HS-27A (cell line): ENCODE measurements at regions not wholly inside any gene's neighbourhood (a gene's known extent, or its start where the extent isn't known, plus 50 kb on each side); places are given as distances from the start of the nearest gene placed in this dataset.

Experiments
- DNase-seq: peaks from one replicate; pipeline ENCODE4 v3.0.0-alpha.2; 2012; ENCODE audit warnings: low read depth, missing footprints

GRCh38 chr16:79833559-79833958 lies 233.0 kb upstream of the MAF start:
- no peak for DNase-seq

- no peak for DNase-seq
These were observed 226.4 kb upstream of the MAF start for GRCh38 chr16:79826732-79827475.

GRCh38 chr16:79825002-79825401 lies 224.5 kb upstream of the MAF start:
- no peak for DNase-seq

- DNase-seq, result no peak
These were observed 223.1 kb upstream of the MAF start for GRCh38 chr16:79823639-79824038.

- no peak for DNase-seq
These were observed 221.4 kb upstream of the MAF start for GRCh38 chr16:79821911-79822310.

GRCh38 chr16:79816081-79816497 lies 215.6 kb upstream of the MAF start:
- DNase-seq, result no peak

GRCh38 chr16:79815049-79815448 lies 214.5 kb upstream of the MAF start:
- no peak for DNase-seq

- no peak for DNase-seq
These were observed 213.6 kb upstream of the MAF start for GRCh38 chr16:79814124-79814523.

GRCh38 chr16:79811541-79811940 lies 211.0 kb upstream of the MAF start:
- no peak for DNase-seq

GRCh38 chr16:79810449-79811189 lies 210.1 kb upstream of the MAF start:
- DNase-seq, result no peak

GRCh38 chr16:79809376-79809775 lies 208.8 kb upstream of the MAF start:
- no peak for DNase-seq

- DNase-seq, result no peak
These were observed 208.2 kb upstream of the MAF start for GRCh38 chr16:79808731-79809130.

- DNase-seq, result no peak
These were observed 206.2 kb upstream of the MAF start for GRCh38 chr16:79806757-79807156.

GRCh38 chr16:79805621-79806020 lies 205.1 kb upstream of the MAF start:
- no peak for DNase-seq

GRCh38 chr16:79801646-79802045 lies 201.1 kb upstream of the MAF start:
- no peak for DNase-seq

GRCh38 chr16:79800016-79800608 lies 199.6 kb upstream of the MAF start:
- DNase-seq, result no peak

- no peak for DNase-seq
These were observed 198.0 kb upstream of the MAF start for GRCh38 chr16:79798416-79799053.

- no peak for DNase-seq
These were observed 196.9 kb upstream of the MAF start for GRCh38 chr16:79797486-79797885.

- no peak for DNase-seq
These were observed 195.0 kb upstream of the MAF start for GRCh38 chr16:79795556-79795955.

GRCh38 chr16:79794941-79795340 lies 194.4 kb upstream of the MAF start:
- DNase-seq, result no peak

GRCh38 chr16:79792664-79793351 lies 192.3 kb upstream of the MAF start:
- no peak for DNase-seq

- DNase-seq, result no peak
These were observed 191.5 kb upstream of the MAF start for GRCh38 chr16:79792076-79792475.
